Stomach (tissue), 8 donors: ENCODE measurements at regions not wholly inside any gene's neighbourhood (a gene's known extent, or its start where the extent isn't known, plus 50 kb on each side); places are given as distances from the start of the nearest gene placed in this dataset.

ENCODE experiments used
- DNase-seq, 2 donors: peaks; one replicate each; pipeline versions ENCODE4 v3.0.0 to v3.0.0-alpha.2; 2013 to 2019
- H3K27ac ChIP-seq, 5 donors: fragments of 200-600 bp in 4 of 5; sonication (generic) in 4 of 5; one replicate each; pipeline ENCODE4 v1.5.1; 2013 to 2019; ENCODE audit warnings: mild to moderate bottlenecking in 1 of 5, moderate library complexity in 1 of 5
- H3K27me3 ChIP-seq, 3 donors: fragments of 200-600 bp; sonication (generic); one replicate each; pipeline ENCODE4 v1.5.1; 2017 to 2019; ENCODE audit warnings: mixed run types in 1 of 3
- H3K36me3 ChIP-seq, 4 donors: fragments of 200-600 bp; sonication (generic); 1 replicate in 3 of 4; 2 replicates in 1 of 4; pipeline ENCODE4 v1.5.1; 2016 to 2019
- H3K4me1 ChIP-seq, 4 donors: fragments of 200-600 bp; sonication (generic); one replicate each; pipeline ENCODE4 v1.5.1; 2016 to 2019
- H3K4me3 ChIP-seq, 4 donors: fragments of 200-600 bp; sonication (generic) in 3 of 4; one replicate each; pipeline ENCODE4 v1.5.1; 2016 to 2019; ENCODE audit warnings: mild to moderate bottlenecking in 1 of 4
- H3K9me3 ChIP-seq, 4 donors: fragments of 200-600 bp; sonication (generic); one replicate each; pipeline ENCODE4 v1.5.1; 2016 to 2019
- EP300 ChIP-seq: sonication (generic); formaldehyde crosslinking; IDR thresholded peaks from one replicate; pipeline ENCODE4 v1.6.1; 2017; ENCODE audit warnings: antibody characterized with exemption
- POLR2A ChIP-seq, 4 donors: fragments of 450-650 bp; IDR thresholded peaks; one replicate each; pipeline ENCODE4 v1.6.1; 2016; ENCODE audit warnings: antibody characterized with exemption in 4 of 4, control low read depth in 2 of 4, mild to moderate bottlenecking in 1 of 4, moderate library complexity in 1 of 4
- POLR2AphosphoS5 ChIP-seq, 3 donors: sonication (generic); formaldehyde crosslinking; IDR thresholded peaks; one replicate each; pipeline ENCODE4 v1.6.1; 2016; ENCODE audit warnings: antibody characterized with exemption in 3 of 3
- WGBS, 5 donors: extraction: QIAGEN DNeasy Blood & Tissue Kit in 3 of 5; methylation state at CpG; one replicate each; pipeline versions ENCODE4 v1.1.5 to v1.1.7; 2013 to 2018; 5-methylcytosine and 5-hydroxymethylcytosine counted together
- intact Hi-C: fragments of 100-400 bp; cut with DNase I; formaldehyde crosslinking; loops from one replicate; pipeline ENCODE4 v1.15.1; 2023; ENCODE audit warnings: low total_unique reads
- TF ChIP-seq, protein P1 (sequence below), 7 experiments: fragments of 450-650 bp in 4 of 7; fragments of 200-600 bp in 3 of 7; sonication (generic) in 3 of 7; IDR thresholded peaks; one replicate each; pipeline ENCODE4 v1.5.1; 2016 to 2019; ENCODE audit warnings: antibody characterized with exemption in 7 of 7, control low read depth in 2 of 7, mild to moderate bottlenecking in 1 of 7
- donor health status: healthy with polysubstance abuse.
- donor health status: Bipolar disorder and iron deficiency.
- donor health status: healthy.

DNA sequence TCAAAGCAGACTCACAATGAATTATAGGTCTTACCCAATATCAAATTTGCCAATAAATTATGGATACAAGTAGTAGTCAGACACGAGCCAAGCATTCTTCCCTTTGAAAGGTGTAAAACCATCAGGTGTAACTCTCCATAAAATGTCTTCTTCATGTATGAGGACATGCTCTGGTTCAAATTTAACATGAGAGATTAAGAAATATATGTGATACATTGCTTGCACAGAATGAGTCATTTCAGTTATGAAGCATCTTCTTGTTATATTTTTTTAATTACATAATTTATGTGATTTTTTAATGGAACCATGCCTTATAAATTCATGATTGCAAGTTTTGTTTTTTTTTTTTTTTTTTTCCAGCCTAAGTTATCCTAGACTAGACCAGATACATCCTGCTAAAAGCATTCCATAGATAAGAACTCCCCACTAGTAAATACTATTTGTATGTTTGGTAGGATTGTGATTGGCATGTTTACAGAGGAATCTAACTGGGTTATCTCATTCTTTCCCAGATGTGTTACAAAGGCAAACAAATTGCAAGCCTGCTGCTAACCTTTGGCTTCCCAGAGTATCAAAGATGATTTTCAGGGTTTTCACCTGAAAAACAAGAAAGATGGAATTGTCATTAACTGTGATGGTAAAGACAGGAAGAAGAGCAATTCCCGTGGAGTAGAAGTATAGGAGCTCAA, 621.9 kb downstream of the XIRP2 start:
- peak in 1 of 2 donors; percentile 18 for DNase-seq
- Histone ChIP-seq H3K4me3 (no peak overlapping the region), H3K36me3 (no peaks in the 10 kb centered on the region), H3K4me1 (no peaks in the 10 kb centered on the region), H3K9me3 (no peaks in the 10 kb centered on the region), H3K27ac (no peak overlapping the region), H3K27me3 (no peaks in the 10 kb centered on the region)
- WGBS, 5 donors, result 11 to 29% (median 27%) methylated on average over 2 of the region's 2 CpGs
- intact Hi-C loops, result no loop called here
- TF ChIP-seq POLR2A (IDR thresholded peaks at IDR 0.05) (no peak), POLR2AphosphoS5 (IDR thresholded peaks at IDR 0.05) (no peak), EP300 (no peak)
- TF ChIP-seq, protein P1, sequence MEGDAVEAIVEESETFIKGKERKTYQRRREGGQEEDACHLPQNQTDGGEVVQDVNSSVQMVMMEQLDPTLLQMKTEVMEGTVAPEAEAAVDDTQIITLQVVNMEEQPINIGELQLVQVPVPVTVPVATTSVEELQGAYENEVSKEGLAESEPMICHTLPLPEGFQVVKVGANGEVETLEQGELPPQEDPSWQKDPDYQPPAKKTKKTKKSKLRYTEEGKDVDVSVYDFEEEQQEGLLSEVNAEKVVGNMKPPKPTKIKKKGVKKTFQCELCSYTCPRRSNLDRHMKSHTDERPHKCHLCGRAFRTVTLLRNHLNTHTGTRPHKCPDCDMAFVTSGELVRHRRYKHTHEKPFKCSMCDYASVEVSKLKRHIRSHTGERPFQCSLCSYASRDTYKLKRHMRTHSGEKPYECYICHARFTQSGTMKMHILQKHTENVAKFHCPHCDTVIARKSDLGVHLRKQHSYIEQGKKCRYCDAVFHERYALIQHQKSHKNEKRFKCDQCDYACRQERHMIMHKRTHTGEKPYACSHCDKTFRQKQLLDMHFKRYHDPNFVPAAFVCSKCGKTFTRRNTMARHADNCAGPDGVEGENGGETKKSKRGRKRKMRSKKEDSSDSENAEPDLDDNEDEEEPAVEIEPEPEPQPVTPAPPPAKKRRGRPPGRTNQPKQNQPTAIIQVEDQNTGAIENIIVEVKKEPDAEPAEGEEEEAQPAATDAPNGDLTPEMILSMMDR (IDR thresholded peaks at IDR 0.05), result no peak

DNA sequence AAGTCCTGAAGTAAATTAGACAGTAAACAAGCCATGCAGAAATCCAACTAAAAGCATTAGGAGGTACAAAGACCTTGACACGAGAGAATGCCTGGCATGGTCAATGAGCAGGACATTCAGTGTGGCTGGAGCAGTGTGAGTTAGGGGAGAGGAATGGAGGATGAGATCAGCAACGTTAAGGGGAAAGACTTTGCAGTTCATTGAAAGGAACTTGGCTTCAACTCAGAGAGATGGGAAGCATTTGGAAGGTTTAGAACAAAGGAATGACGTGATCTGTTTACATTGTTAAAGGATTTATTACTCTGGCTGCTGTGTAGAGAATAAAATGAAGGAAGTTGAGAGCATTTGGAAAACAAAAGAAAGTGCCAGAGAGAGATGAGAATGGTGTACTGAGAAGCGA, 621.3 kb downstream of the XIRP2 start:
- H3K27ac ChIP-seq, result no peak overlapping the region
- TF ChIP-seq POLR2AphosphoS5 (IDR thresholded peaks at IDR 0.05), result no peak
- TF ChIP-seq, protein P1 (IDR thresholded peaks at IDR 0.05), result no peak
- no peak for TF ChIP-seq EP300
- no peak for TF ChIP-seq POLR2A (IDR thresholded peaks at IDR 0.05)
- intact Hi-C loops, result no loop called here
- no peaks in the 10 kb centered on the region for H3K9me3 ChIP-seq
- peak in 1 of 2 donors; percentile 58 for DNase-seq
- no peaks in the 10 kb centered on the region for H3K36me3 ChIP-seq
- 14 to 21% (median 19%) methylated on average over 4 of the region's 4 CpGs for WGBS, 5 donors
- H3K27me3 ChIP-seq, result no peaks in the 10 kb centered on the region
- H3K4me1 ChIP-seq, result no peaks in the 10 kb centered on the region
- no peak overlapping the region for H3K4me3 ChIP-seq

DNA sequence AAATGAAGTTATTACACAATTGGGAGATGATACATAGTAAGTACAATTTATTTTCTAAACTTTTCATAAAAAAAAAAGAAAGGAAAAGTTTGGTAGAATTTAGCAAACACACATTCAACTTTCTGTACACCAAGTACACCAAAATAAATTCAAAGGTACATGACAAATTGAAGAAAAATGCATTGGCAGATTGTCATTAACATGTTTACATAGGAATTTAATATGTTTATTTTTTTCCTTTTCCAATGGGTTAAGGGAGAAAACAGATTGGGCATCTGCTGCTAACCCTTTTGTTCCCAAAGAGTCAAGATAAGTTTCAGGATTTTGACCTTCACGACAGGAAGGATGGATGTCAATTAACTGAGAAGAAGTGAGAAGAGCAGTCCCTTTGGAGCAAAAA, 620.4 kb downstream of the XIRP2 start:
- Histone ChIP-seq H3K9me3 (no peaks in the 10 kb centered on the region), H3K36me3 (no peaks in the 10 kb centered on the region), H3K27me3 (no peaks in the 10 kb centered on the region), H3K4me3 (no peak overlapping the region), H3K4me1 (no peaks in the 10 kb centered on the region), H3K27ac (no peak overlapping the region)
- TF ChIP-seq, protein P1 (IDR thresholded peaks at IDR 0.05), result no peak
- TF ChIP-seq POLR2AphosphoS5 (IDR thresholded peaks at IDR 0.05) (no peak), POLR2A (IDR thresholded peaks at IDR 0.05) (no peak), EP300 (no peak)
- no peak for DNase-seq
- WGBS, 5 donors, result 43 to 54% (median 47%) methylated on average over 1 of the region's 1 CpG
- intact Hi-C loops, result no loop called here

DNA sequence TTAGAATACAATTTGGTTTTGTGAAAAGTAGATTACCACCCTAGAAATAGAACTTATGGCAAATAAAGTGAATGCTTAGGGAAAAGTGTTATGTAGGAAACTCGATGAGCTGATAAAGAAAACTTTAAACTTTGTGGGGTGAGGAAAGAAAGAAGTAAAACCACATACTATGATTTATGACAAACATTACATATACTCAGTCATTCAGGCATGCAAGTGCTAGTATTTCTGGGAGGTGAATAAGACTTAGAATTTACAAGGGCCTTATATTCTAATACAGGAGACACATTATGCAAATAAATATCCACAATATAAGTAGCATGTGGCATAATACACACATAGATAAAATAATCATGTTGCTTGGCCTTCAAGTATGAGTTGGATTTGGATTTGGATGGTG, 618.1 kb downstream of the XIRP2 start:
- H3K9me3 ChIP-seq, result no peaks in the 10 kb centered on the region
- no peaks in the 10 kb centered on the region for H3K4me1 ChIP-seq
- H3K4me3 ChIP-seq, result no peak overlapping the region
- DNase-seq, result no peak
- 62 to 78% (median 70%) methylated on average over 1 of the region's 1 CpG for WGBS, 5 donors
- H3K27ac ChIP-seq, result no peak overlapping the region
- no peaks in the 10 kb centered on the region for H3K27me3 ChIP-seq
- intact Hi-C loops, result no loop called here
- H3K36me3 ChIP-seq, result no peaks in the 10 kb centered on the region
- TF ChIP-seq EP300 (no peak), POLR2A (IDR thresholded peaks at IDR 0.05) (no peak)
- TF ChIP-seq, protein P1 (IDR thresholded peaks at IDR 0.05), result no peak
